GM12864 (cell line): ENCODE measurements at regions not wholly inside any gene's neighbourhood (a gene's known extent, or its start where the extent isn't known, plus 50 kb on each side); places are given as distances from the start of the nearest gene placed in this dataset.

ENCODE experiments used
- DNase-seq: peaks from one replicate; pipeline ENCODE4 v3.0.0-alpha.2; 2011; ENCODE audit warnings: low read depth
- H3K4me3 ChIP-seq: 2 replicates; pipeline ENCODE4 v1.5.1; 2011; ENCODE audit warnings: mild to moderate bottlenecking, low read depth, low read length, control low read depth
- CTCF ChIP-seq: IDR thresholded peaks from 2 replicates; pipeline ENCODE4 v1.5.1; 2011; ENCODE audit warnings: low read depth, mild to moderate bottlenecking, moderate library complexity, low read length, control low read depth, inconsistent platforms; ENCODE audit errors: missing control alignments

GRCh38 chr6:160837146-160837545, 135.1 kb downstream of the PLG start:
- no peak overlapping the region for H3K4me3 ChIP-seq
- DNase-seq = no peak
- no peak for TF ChIP-seq CTCF

- no peak for TF ChIP-seq CTCF
- no peak overlapping the region for H3K4me3 ChIP-seq
- DNase-seq = no peak
Measured at GRCh38 chr6:160851031-160851430, 140.5 kb upstream of the MAP3K4 start.

- no peak for TF ChIP-seq CTCF
- no peak for DNase-seq
- H3K4me3 ChIP-seq = no peak overlapping the region
Measured at GRCh38 chr6:160853946-160854345, 137.6 kb upstream of the MAP3K4 start.

GRCh38 chr6:160858886-160859285, 132.7 kb upstream of the MAP3K4 start:
- no peak overlapping the region for H3K4me3 ChIP-seq
- no peak for DNase-seq
- no peak for TF ChIP-seq CTCF

GRCh38 chr6:160859822-160860221, 131.7 kb upstream of the MAP3K4 start:
- TF ChIP-seq CTCF = no peak
- DNase-seq = no peak
- no peak overlapping the region for H3K4me3 ChIP-seq

GRCh38 chr6:160861824-160862223, 129.7 kb upstream of the MAP3K4 start:
- no peak overlapping the region for H3K4me3 ChIP-seq
- no peak for DNase-seq
- no peak for TF ChIP-seq CTCF

- TF ChIP-seq CTCF = no peak
- H3K4me3 ChIP-seq = no peak overlapping the region
- no peak for DNase-seq
Measured at GRCh38 chr6:160863782-160864181, 127.8 kb upstream of the MAP3K4 start.
